ENCODE measurements at regions not wholly inside any gene's neighbourhood (a gene's known extent, or its start where the extent isn't known, plus 50 kb on each side); places are given as distances from the start of the nearest gene placed in this dataset.

DNA sequence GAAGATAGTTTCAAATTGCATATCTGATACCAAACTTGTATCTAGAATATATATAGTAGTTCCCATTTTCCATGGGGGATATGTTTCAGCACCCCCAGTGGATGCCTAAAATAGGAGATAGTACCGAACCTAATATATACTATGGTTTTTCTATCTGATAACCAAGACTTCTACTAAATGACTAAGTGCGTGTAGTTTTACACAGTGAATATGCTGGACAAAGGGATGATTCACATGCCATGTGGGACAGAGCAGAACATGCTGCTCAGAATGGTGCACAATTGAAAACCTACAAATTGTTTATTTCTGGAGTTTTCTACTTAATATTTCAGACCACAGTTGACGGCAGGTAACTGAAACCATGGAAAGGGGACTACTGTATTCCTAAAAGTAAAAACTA lies 73.4 kb upstream of the TP63 start:
- ChIA-PET CTCF (no interaction called here), POLR2A (no interaction called here)
- DNase-seq (ENCODE audit: low read depth, low spot score), result no peak
- TF ChIP-seq, protein P1, sequence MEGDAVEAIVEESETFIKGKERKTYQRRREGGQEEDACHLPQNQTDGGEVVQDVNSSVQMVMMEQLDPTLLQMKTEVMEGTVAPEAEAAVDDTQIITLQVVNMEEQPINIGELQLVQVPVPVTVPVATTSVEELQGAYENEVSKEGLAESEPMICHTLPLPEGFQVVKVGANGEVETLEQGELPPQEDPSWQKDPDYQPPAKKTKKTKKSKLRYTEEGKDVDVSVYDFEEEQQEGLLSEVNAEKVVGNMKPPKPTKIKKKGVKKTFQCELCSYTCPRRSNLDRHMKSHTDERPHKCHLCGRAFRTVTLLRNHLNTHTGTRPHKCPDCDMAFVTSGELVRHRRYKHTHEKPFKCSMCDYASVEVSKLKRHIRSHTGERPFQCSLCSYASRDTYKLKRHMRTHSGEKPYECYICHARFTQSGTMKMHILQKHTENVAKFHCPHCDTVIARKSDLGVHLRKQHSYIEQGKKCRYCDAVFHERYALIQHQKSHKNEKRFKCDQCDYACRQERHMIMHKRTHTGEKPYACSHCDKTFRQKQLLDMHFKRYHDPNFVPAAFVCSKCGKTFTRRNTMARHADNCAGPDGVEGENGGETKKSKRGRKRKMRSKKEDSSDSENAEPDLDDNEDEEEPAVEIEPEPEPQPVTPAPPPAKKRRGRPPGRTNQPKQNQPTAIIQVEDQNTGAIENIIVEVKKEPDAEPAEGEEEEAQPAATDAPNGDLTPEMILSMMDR (IDR thresholded peaks at IDR 0.05; ENCODE audit: insufficient read depth, low read length, missing control alignments), result no peak
- no peak overlapping the region for H3K4me3 ChIP-seq (ENCODE audit: low read depth, low read length)

DNA sequence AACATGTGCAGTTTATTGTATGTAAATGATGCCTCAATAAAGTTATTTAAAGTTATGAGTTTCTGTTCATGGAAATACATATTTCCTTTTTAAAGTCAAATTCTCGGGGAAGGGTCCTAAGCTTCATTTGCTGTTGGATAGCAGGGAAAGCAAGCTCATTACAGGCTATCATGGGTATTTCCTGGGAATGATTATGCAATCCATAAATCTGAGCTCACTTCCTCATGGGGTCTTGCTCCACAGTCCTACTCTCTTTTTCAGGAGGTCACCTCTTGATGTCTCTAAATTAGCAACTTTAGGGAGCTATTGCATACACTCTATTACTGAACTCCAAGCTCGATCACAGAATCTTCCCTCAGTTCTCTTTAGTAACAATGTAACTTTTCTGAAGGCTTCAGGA lies 69.9 kb upstream of the TP63 start:
- POLR2A ChIA-PET, result no interaction called here
- TF ChIP-seq, protein P1 (IDR thresholded peaks at IDR 0.05; ENCODE audit: insufficient read depth, low read length, missing control alignments), result no peak
- H3K4me3 ChIP-seq (ENCODE audit: low read depth, low read length), result no peak overlapping the region
- no peak for DNase-seq (ENCODE audit: low read depth, low spot score)
- CTCF ChIA-PET, result no interaction called here

DNA sequence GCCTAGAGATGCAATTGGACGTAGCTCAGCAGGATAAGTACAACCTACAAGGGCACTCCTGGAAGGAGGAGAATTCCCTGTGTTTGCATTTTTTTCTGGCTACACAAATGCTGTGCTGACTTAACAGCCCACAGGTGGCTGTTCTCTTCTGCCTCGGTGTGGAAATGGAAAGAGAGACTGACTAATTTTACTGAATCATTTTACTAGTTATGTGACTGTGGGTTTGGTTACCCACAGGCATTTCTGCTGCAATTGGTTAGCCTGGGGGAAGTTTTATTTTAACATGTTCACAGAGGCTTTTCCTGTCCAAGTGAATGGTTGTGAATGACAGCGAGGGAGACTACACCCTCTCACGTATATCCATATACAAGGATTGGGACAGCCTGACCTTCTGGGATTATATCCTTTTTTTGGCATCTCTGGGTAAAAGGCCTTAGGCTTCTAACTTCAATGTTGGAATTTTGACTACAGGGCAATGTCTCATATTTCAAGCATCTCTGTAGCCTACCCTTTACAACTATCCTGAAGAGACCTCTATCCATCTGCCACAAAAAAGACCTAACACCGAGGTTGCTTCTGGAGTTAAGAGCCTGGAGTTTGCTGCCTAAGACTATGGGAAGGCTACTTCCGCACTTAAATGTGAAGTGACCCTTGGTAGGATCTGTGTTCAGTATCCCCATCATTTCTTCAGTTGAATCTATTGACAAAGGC lies 67.2 kb upstream of the TP63 start:
- peak; percentile 78 for DNase-seq (ENCODE audit: low read depth, low spot score)
- ChIA-PET CTCF (interaction anchor here (2.1 kb wide), 1 partner anchor 10 kb away, joined by 8 read pairs; no protein-coding TSS in a partner anchor), POLR2A (no interaction called here)
- H3K4me3 ChIP-seq (ENCODE audit: low read depth, low read length), result no peak overlapping the region
- TF ChIP-seq, protein P1 (IDR thresholded peaks at IDR 0.05; ENCODE audit: insufficient read depth, low read length, missing control alignments), result no peak

DNA sequence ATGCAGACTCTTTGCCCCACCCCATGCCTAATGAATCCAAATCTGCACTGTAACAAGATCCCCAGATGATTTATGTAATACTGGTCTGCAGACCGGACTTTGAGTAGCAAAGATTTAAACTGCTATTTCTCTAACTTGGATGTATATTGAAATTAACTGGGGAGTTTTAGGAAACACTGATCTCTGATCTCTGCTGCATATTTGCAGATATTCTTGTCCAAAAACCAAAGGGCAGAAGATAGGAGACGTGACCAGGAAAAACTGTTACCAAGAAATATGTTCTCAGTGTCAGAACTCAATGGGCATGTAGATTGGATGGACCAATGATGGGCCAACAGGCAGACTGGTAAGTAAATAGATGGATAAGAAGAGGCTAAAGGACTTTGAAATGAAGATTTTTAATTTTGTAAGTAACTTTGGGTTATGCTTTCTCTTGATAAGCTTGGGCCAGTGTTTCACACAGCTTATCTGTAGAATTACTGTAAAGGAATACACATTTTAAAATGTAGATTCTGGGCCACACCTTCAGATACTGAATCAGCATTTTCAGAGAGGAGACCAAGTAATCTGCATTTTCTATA lies 64.5 kb upstream of the TP63 start:
- TF ChIP-seq, protein P1 (IDR thresholded peaks at IDR 0.05; ENCODE audit: insufficient read depth, low read length, missing control alignments), result no peak
- ChIA-PET POLR2A (no interaction called here), CTCF (no interaction called here)
- H3K4me3 ChIP-seq (ENCODE audit: low read depth, low read length), result no peak overlapping the region
- no peak for DNase-seq (ENCODE audit: low read depth, low spot score)

DNA sequence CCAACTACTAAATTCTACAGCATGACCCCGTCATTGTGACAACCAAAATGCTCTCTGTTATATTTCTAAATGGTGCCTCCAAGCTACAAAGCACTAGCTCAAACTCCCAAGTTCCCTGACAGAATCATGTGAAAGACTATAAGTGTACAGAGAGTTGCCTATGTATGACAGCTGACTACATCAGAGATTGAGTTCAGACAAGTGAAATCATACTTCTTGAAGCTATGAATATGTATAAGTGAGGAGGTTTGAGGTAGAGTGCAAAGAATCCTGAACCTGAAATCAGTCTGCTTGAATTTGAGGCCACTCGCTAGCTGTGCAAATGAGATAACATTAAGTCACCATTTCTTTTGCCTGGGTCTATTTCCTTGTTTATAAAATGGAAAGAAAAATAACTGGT lies 63.9 kb upstream of the TP63 start:
- no peak overlapping the region for H3K4me3 ChIP-seq (ENCODE audit: low read depth, low read length)
- POLR2A ChIA-PET, result no interaction called here
- CTCF ChIA-PET, result no interaction called here
- DNase-seq (ENCODE audit: low read depth, low spot score), result no peak
- TF ChIP-seq, protein P1 (IDR thresholded peaks at IDR 0.05; ENCODE audit: insufficient read depth, low read length, missing control alignments), result no peak

DNA sequence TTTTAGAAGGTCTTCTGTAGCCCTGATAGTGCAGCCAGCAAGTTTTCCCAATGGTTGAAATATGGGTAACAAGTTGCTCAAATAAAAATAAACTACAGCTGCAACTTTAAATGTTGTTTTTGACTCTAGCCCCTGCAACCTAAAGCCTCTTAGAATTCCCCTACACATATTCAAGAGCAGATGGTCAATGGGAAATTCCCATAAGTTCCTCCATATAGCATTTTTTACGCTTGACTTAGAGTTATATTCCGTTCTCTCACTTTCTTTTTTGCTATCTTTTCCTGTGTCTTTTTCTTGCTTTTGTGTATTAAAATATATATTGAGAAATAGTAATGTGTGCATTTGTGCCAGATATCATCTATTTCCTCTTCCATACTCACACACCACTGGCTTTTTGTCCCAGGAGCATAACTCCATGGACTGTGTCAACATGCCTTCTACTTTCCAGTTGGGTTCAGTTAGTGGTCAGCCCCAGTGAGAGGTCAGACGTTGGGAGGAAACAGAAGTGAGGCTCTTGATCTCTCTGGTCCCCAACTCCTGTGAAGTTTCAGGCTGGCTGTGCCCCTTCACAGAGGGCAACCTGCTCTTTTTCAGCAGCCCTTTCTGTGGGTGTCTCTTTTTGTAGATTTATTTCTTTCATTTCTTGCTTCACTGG lies 63.3 kb upstream of the TP63 start:
- TF ChIP-seq, protein P1 (IDR thresholded peaks at IDR 0.05; ENCODE audit: insufficient read depth, low read length, missing control alignments), result no peak
- DNase-seq (ENCODE audit: low read depth, low spot score), result no peak
- ChIA-PET CTCF (no interaction called here), POLR2A (no interaction called here)
- no peak overlapping the region for H3K4me3 ChIP-seq (ENCODE audit: low read depth, low read length)
